ENCODE measurements at regions not wholly inside any gene's neighbourhood (a gene's known extent, or its start where the extent isn't known, plus 50 kb on each side); places are given as distances from the start of the nearest gene placed in this dataset.
A peak's percentile ranks its signal among the peaks of the same experiment; 100 is the strongest.

- Histone ChIP-seq H3K27me3 (no peaks in the 10 kb centered on the region), H3K4me3 (no peak overlapping the region), H3K27ac (no peak overlapping the region), H3K9me3 (no peaks in the 10 kb centered on the region), H3K36me3 (no peaks in the 10 kb centered on the region), H3K4me1 (no peaks in the 10 kb centered on the region)
- no peak for DNase-seq (ENCODE audit: low spot score in 2 of 2)
- intact Hi-C loops (cut with DNase I), result no loop called here
- TF ChIP-seq CTCF (IDR thresholded peaks at IDR 0.05), result no peak
Measured at GRCh38 chr20:48190757-48191156, 405.5 kb upstream of the SULF2 start.

- Histone ChIP-seq H3K4me3 (no peak overlapping the region), H3K9me3 (no peaks in the 10 kb centered on the region), H3K27me3 (no peaks in the 10 kb centered on the region), H3K27ac (no peak overlapping the region), H3K36me3 (no peaks in the 10 kb centered on the region), H3K4me1 (no peaks in the 10 kb centered on the region)
- peak in 1 of 3 experiments; percentile 10 for TF ChIP-seq CTCF (IDR thresholded peaks at IDR 0.05)
- intact Hi-C loops (cut with DNase I), result no loop called here
- DNase-seq (ENCODE audit: low spot score in 2 of 2), result no peak
Measured at GRCh38 chr20:48189181-48189580, 403.9 kb upstream of the SULF2 start.

- no peak for TF ChIP-seq CTCF (IDR thresholded peaks at IDR 0.05)
- Histone ChIP-seq H3K27me3 (no peaks in the 10 kb centered on the region), H3K36me3 (no peaks in the 10 kb centered on the region), H3K9me3 (no peaks in the 10 kb centered on the region), H3K27ac (no peak overlapping the region), H3K4me1 (no peaks in the 10 kb centered on the region), H3K4me3 (no peak overlapping the region)
- intact Hi-C loops (cut with DNase I), result no loop called here
- DNase-seq (ENCODE audit: low spot score in 2 of 2), result no peak
Measured at GRCh38 chr20:48187851-48188250, 402.6 kb upstream of the SULF2 start.

GRCh38 chr20:48186915-48187314 is 401.6 kb upstream of the SULF2 start:
- TF ChIP-seq CTCF (IDR thresholded peaks at IDR 0.05), result no peak
- Histone ChIP-seq H3K4me3 (no peak overlapping the region), H3K36me3 (no peaks in the 10 kb centered on the region), H3K4me1 (no peaks in the 10 kb centered on the region), H3K27ac (no peak overlapping the region), H3K9me3 (no peaks in the 10 kb centered on the region), H3K27me3 (no peaks in the 10 kb centered on the region)
- no peak for DNase-seq (ENCODE audit: low spot score in 2 of 2)
- intact Hi-C loops (cut with DNase I), result no loop called here

- Histone ChIP-seq H3K4me3 (no peak overlapping the region), H3K27me3 (no peaks in the 10 kb centered on the region), H3K9me3 (no peaks in the 10 kb centered on the region), H3K4me1 (no peaks in the 10 kb centered on the region), H3K36me3 (no peaks in the 10 kb centered on the region), H3K27ac (no peak overlapping the region)
- intact Hi-C loops (cut with DNase I), result no loop called here
- TF ChIP-seq CTCF (IDR thresholded peaks at IDR 0.05), result no peak
- no peak for DNase-seq (ENCODE audit: low spot score in 2 of 2)
Measured at GRCh38 chr20:48186447-48186846, 401.2 kb upstream of the SULF2 start.

GRCh38 chr20:48184229-48184628 is 398.9 kb upstream of the SULF2 start:
- no peak for TF ChIP-seq CTCF (IDR thresholded peaks at IDR 0.05)
- DNase-seq (ENCODE audit: low spot score in 2 of 2), result no peak
- intact Hi-C loops (cut with DNase I), result no loop called here

More at GRCh38 chr20:48184229-48184628, 398.9 kb upstream of the SULF2 start:
- no peak overlapping the region for H3K4me3 ChIP-seq
- no peaks in the 10 kb centered on the region for H3K36me3 ChIP-seq
- H3K4me1 ChIP-seq, result no peaks in the 10 kb centered on the region
- H3K27me3 ChIP-seq, result no peaks in the 10 kb centered on the region
- no peaks in the 10 kb centered on the region for H3K9me3 ChIP-seq
- H3K27ac ChIP-seq, result no peak overlapping the region

All from ascending aorta (tissue), 2 donors.